Mesendoderm (in vitro differentiated cells): ENCODE measurements at regions not wholly inside any gene's neighbourhood (a gene's known extent, or its start where the extent isn't known, plus 50 kb on each side); places are given as distances from the start of the nearest gene placed in this dataset.
"Not testable (repeated sequence)": the region's sequence is repeated elsewhere in the genome, so short reads cannot be mapped to it uniquely, and the experiment has no call there.

Experiments
- DNase-seq: peaks from one replicate; pipeline ENCODE4 v3.0.0; 2013
- H2AK5ac ChIP-seq: 2 replicates; pipeline ENCODE4 v1.6.1; 2013; ENCODE audit warnings: low read length, inconsistent platforms
- H2BK120ac ChIP-seq: 2 replicates; pipeline ENCODE4 v1.6.1; 2013; ENCODE audit warnings: low read depth, mild to moderate bottlenecking, low read length, moderate library complexity, mixed read lengths
- H2BK15ac ChIP-seq: replicated peaks from 2 replicates; pipeline ENCODE4 v1.6.1; 2013; ENCODE audit warnings: low read depth, mild to moderate bottlenecking, moderate library complexity
- H2BK5ac ChIP-seq: 2 replicates; pipeline ENCODE4 v1.6.1; 2013; ENCODE audit warnings: low read length, inconsistent platforms
- H3K18ac ChIP-seq: 2 replicates; pipeline ENCODE4 v1.6.1; 2013; ENCODE audit warnings: mild to moderate bottlenecking, low read length, mixed read lengths
- H3K23ac ChIP-seq: one replicate; pipeline ENCODE4 v1.6.1; 2013; ENCODE audit warnings: low read length
- H3K27ac ChIP-seq: 2 replicates; pipeline ENCODE4 v1.5.1; 2013; ENCODE audit warnings: low read depth, mild to moderate bottlenecking, inconsistent platforms, low read length, moderate library complexity
- H3K27me3 ChIP-seq: 2 replicates; pipeline ENCODE4 v1.6.1; 2013; ENCODE audit warnings: low read length, control low read depth, mild to moderate bottlenecking, inconsistent platforms; ENCODE audit not compliant: insufficient read depth, poor library complexity
- H3K36me3 ChIP-seq: 2 replicates; pipeline ENCODE4 v1.6.1; 2013; ENCODE audit warnings: low read length, inconsistent platforms; ENCODE audit not compliant: control insufficient read depth, insufficient read depth
- H3K4ac ChIP-seq: one replicate; pipeline ENCODE4 v1.6.1; 2013; ENCODE audit warnings: low read depth, mild to moderate bottlenecking, low read length, moderate library complexity
- H3K4me1 ChIP-seq: 2 replicates; pipeline ENCODE4 v1.6.1; 2013; ENCODE audit warnings: low read depth, low read length, inconsistent platforms; ENCODE audit not compliant: control insufficient read depth
- H3K4me2 ChIP-seq: 2 replicates; pipeline ENCODE4 v1.6.1; 2013; ENCODE audit warnings: low read length
- H3K4me3 ChIP-seq: 2 replicates; pipeline ENCODE4 v1.5.1; 2013; ENCODE audit warnings: mild to moderate bottlenecking, low read length
- H3K56ac ChIP-seq: one replicate; pipeline ENCODE4 v1.6.1; 2013; ENCODE audit warnings: low read length
- H3K79me1 ChIP-seq: 2 replicates; pipeline ENCODE4 v1.6.1; 2013; ENCODE audit warnings: low read length, inconsistent platforms
- H3K79me2 ChIP-seq: 2 replicates; pipeline ENCODE4 v1.6.1; 2013; ENCODE audit warnings: mild to moderate bottlenecking, low read length; ENCODE audit not compliant: control insufficient read depth, insufficient read depth
- H3K9ac ChIP-seq: 2 replicates; pipeline ENCODE4 v1.6.1; 2013; ENCODE audit warnings: low read length, inconsistent platforms
- H4K5ac ChIP-seq: one replicate; pipeline ENCODE4 v1.6.1; 2013; ENCODE audit warnings: low read length
- H4K8ac ChIP-seq: one replicate; pipeline ENCODE4 v1.6.1; 2013; ENCODE audit warnings: low read depth, mild to moderate bottlenecking, control low read depth, low read length, moderate library complexity
- WGBS: extraction: QIAGEN DNeasy Blood & Tissue Kit; methylation state at CpG from one replicate; pipeline ENCODE4 v1.1.7; 2013; ENCODE audit warnings: low lambda C conversion rate, missing lambda C conversion rate; ENCODE audit not compliant: insufficient coverage; ENCODE audit errors: extremely low coverage; 5-methylcytosine and 5-hydroxymethylcytosine counted together

DNA sequence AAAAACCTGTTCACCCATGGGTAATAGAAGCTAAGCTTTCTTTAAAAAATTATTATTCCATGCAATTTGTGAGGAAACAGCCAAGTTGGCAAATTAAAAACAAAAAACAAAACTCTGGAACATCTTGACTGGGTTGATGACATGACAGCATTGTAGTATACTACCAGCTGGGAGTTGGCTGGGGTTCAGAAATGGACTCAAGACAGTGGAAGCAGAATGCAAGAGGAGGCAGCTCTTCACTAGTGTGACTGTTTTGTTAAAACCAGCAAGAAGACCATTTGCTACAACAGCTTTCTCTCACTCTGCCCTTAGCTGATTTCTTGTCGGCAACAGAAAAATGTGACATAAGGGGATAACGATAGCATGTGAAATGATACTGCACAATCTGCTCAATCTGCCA, 1298.9 kb upstream of the ADGRL4 start:
- no peak overlapping the region for H3K4me2 ChIP-seq
- no peak overlapping the region for H3K56ac ChIP-seq
- no peaks in the 10 kb centered on the region for H3K79me1 ChIP-seq
- H3K79me2 ChIP-seq: no peaks in the 10 kb centered on the region
- no peak overlapping the region for H2BK15ac ChIP-seq
- H3K27me3 ChIP-seq: no peaks in the 10 kb centered on the region
- H3K27ac ChIP-seq: no peak overlapping the region
- no peak overlapping the region for H2AK5ac ChIP-seq
- H3K4me1 ChIP-seq: no peaks in the 10 kb centered on the region
- WGBS: no CpG with 5 or more reads among the region's 2 CpGs
- no peak overlapping the region for H4K8ac ChIP-seq
- H2BK120ac ChIP-seq: no peak overlapping the region
- no peak overlapping the region for H3K23ac ChIP-seq
- H2BK5ac ChIP-seq: no peak overlapping the region
- no peak overlapping the region for H4K5ac ChIP-seq
- no peak overlapping the region for H3K4ac ChIP-seq
- no peak overlapping the region for H3K4me3 ChIP-seq
- no peak overlapping the region for H3K9ac ChIP-seq
- DNase-seq: peak; percentile 84
- no peak overlapping the region for H3K18ac ChIP-seq
- H3K36me3 ChIP-seq: no peaks in the 10 kb centered on the region

DNA sequence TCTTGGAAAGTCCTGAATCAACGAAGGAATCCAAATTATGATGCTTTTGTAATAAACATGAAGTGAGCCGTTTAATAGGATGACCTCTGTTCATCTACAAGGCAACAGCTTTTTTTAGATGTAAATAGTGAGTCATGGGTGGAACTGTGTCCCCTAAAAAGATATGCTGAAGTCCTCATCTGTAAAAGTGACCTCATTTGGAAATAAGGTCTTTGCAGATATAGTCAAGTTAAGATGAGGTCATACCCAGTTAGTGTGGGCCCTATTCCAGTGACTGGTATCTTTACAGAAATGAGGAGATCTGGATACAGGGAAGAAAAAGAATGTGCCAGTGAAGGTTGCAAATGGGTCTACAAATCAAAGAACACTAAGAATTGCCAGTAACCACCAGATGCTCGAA, 1287.3 kb upstream of the ADGRL4 start:
- H3K4me1 ChIP-seq: no peaks in the 10 kb centered on the region
- no peak overlapping the region for H2BK15ac ChIP-seq
- no peak for DNase-seq
- no peaks in the 10 kb centered on the region for H3K36me3 ChIP-seq
- H3K79me1 ChIP-seq: no peaks in the 10 kb centered on the region
- H3K56ac ChIP-seq: no peak overlapping the region
- no peak overlapping the region for H4K8ac ChIP-seq
- no peak overlapping the region for H3K9ac ChIP-seq
- H3K79me2 ChIP-seq: no peaks in the 10 kb centered on the region
- no peak overlapping the region for H2AK5ac ChIP-seq
- H3K4me3 ChIP-seq: no peak overlapping the region
- no peaks in the 10 kb centered on the region for H3K27me3 ChIP-seq
- H2BK120ac ChIP-seq: no peak overlapping the region
- no peak overlapping the region for H4K5ac ChIP-seq
- no peak overlapping the region for H3K23ac ChIP-seq
- no peak overlapping the region for H3K18ac ChIP-seq
- no peak overlapping the region for H3K4ac ChIP-seq
- H3K27ac ChIP-seq: no peak overlapping the region
- no CpG with 5 or more reads among the region's 3 CpGs for WGBS
- H2BK5ac ChIP-seq: no peak overlapping the region
- no peak overlapping the region for H3K4me2 ChIP-seq

- H3K27ac ChIP-seq, H2BK5ac ChIP-seq, H3K4me2 ChIP-seq, H2AK5ac ChIP-seq, H3K27me3 ChIP-seq, H2BK15ac ChIP-seq, H3K36me3 ChIP-seq, H3K9ac ChIP-seq, H3K23ac ChIP-seq, H3K4ac ChIP-seq, H3K4me3 ChIP-seq, H2BK120ac ChIP-seq, H3K4me1 ChIP-seq, H3K18ac ChIP-seq, H4K8ac ChIP-seq, H4K5ac ChIP-seq, H3K79me2 ChIP-seq, H3K56ac ChIP-seq, DNase-seq, H3K79me1 ChIP-seq: not testable (repeated sequence)
- no CpG with 5 or more reads among the region's 3 CpGs for WGBS
Observed at GRCh38 chr1:80288750-80289149, 1282.2 kb upstream of the ADGRL4 start.

GRCh38 chr1:80282536-80282935, 1276.0 kb upstream of the ADGRL4 start:
- Histone ChIP-seq H3K4ac (no peak overlapping the region), H2BK15ac (no peak overlapping the region), H4K8ac (no peak overlapping the region), H4K5ac (no peak overlapping the region), H3K4me3 (no peak overlapping the region), H3K27me3 (no peaks in the 10 kb centered on the region), H3K23ac (no peak overlapping the region), H2BK5ac (no peak overlapping the region), H3K36me3 (no peaks in the 10 kb centered on the region), H3K27ac (no peak overlapping the region), H3K18ac (no peak overlapping the region), H3K79me1 (no peaks in the 10 kb centered on the region), H3K4me2 (no peak overlapping the region), H3K4me1 (no peaks in the 10 kb centered on the region), H3K56ac (no peak overlapping the region), H3K79me2 (no peaks in the 10 kb centered on the region), H2BK120ac (no peak overlapping the region), H3K9ac (no peak overlapping the region), H2AK5ac (no peak overlapping the region)
- WGBS: no CpG with 5 or more reads among the region's 4 CpGs
- no peak for DNase-seq

DNA sequence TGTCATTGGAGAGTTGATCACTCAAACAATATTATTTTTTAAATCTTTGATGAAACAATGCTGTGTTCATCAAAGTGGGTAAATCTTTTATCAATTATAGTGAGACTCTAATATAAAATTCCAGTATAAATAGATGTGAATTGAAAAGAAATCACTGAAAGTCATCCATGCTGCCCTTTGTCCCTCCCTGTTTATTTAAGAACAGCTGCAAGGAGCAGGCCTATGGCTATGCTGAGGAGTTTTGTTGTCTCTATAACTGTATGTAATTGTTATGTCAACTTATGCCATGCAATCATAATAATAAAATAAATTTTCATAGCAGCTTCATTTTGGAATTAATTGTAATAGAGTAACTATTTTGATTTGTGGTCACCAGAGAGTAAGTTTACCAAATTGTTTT, 1272.4 kb upstream of the ADGRL4 start:
- H3K79me1 ChIP-seq: no peaks in the 10 kb centered on the region
- no peaks in the 10 kb centered on the region for H3K79me2 ChIP-seq
- H2BK15ac ChIP-seq: no peak overlapping the region
- H3K4ac ChIP-seq: no peak overlapping the region
- H2AK5ac ChIP-seq: no peak overlapping the region
- H4K8ac ChIP-seq: no peak overlapping the region
- H3K18ac ChIP-seq: no peak overlapping the region
- H4K5ac ChIP-seq: no peak overlapping the region
- no peak overlapping the region for H3K4me3 ChIP-seq
- no peaks in the 10 kb centered on the region for H3K27me3 ChIP-seq
- H3K36me3 ChIP-seq: no peaks in the 10 kb centered on the region
- H3K4me2 ChIP-seq: no peak overlapping the region
- no peak for DNase-seq
- no peak overlapping the region for H3K56ac ChIP-seq
- no peak overlapping the region for H3K23ac ChIP-seq
- no peaks in the 10 kb centered on the region for H3K4me1 ChIP-seq
- no peak overlapping the region for H2BK5ac ChIP-seq
- H2BK120ac ChIP-seq: no peak overlapping the region
- no peak overlapping the region for H3K9ac ChIP-seq
- no peak overlapping the region for H3K27ac ChIP-seq

- no peak overlapping the region for H3K4ac ChIP-seq
- DNase-seq: no peak
- no peaks in the 10 kb centered on the region for H3K4me1 ChIP-seq
Observed at GRCh38 chr1:80274256-80274655, 1267.7 kb upstream of the ADGRL4 start.

More at GRCh38 chr1:80274256-80274655, 1267.7 kb upstream of the ADGRL4 start:
- Histone ChIP-seq H4K5ac (no peak overlapping the region), H3K9ac (no peak overlapping the region), H4K8ac (no peak overlapping the region), H2BK15ac (no peak overlapping the region), H2BK5ac (no peak overlapping the region), H3K4me3 (no peak overlapping the region), H3K18ac (no peak overlapping the region), H2BK120ac (no peak overlapping the region), H3K79me2 (no peaks in the 10 kb centered on the region), H3K56ac (no peak overlapping the region), H3K4me2 (no peak overlapping the region), H3K36me3 (no peaks in the 10 kb centered on the region), H3K79me1 (no peaks in the 10 kb centered on the region), H3K27ac (no peak overlapping the region), H3K27me3 (no peaks in the 10 kb centered on the region), H2AK5ac (no peak overlapping the region), H3K23ac (no peak overlapping the region)
- WGBS: no CpG with 5 or more reads among the region's 4 CpGs
